MM.1S (cell line): ENCODE measurements at regions not wholly inside any gene's neighbourhood (a gene's known extent, or its start where the extent isn't known, plus 50 kb on each side); places are given as distances from the start of the nearest gene placed in this dataset.

ENCODE experiments used
- DNase-seq: peaks from one replicate; pipeline ENCODE4 v3.0.0-alpha.2; 2015
- H2AFZ ChIP-seq: fragments of 300-600 bp; sonication (generic); 2 replicates; pipeline ENCODE4 v1.6.0; 2016; ENCODE audit warnings: antibody characterized with exemption, low read length
- H3F3A ChIP-seq: fragments of 300-600 bp; sonication (generic); 2 replicates; pipeline ENCODE4 v1.6.1; 2016; ENCODE audit warnings: mild to moderate bottlenecking, antibody characterized with exemption, low read length, moderate library complexity, mixed read lengths; ENCODE audit not compliant: insufficient read depth
- H3K27ac ChIP-seq: fragments of 300-600 bp; sonication (generic); 2 replicates; pipeline ENCODE4 v1.5.1; 2016; ENCODE audit warnings: mild to moderate bottlenecking, low read length
- H3K27me3 ChIP-seq: fragments of 300-600 bp; sonication (generic); replicated peaks from 2 replicates; pipeline ENCODE4 v1.6.0; 2016; ENCODE audit warnings: low read length; ENCODE audit not compliant: insufficient read depth
- H3K36me3 ChIP-seq: fragments of 300-600 bp; sonication (generic); replicated peaks from 2 replicates; pipeline ENCODE4 v1.6.1; 2016; ENCODE audit warnings: mild to moderate bottlenecking, low read length, mixed read lengths; ENCODE audit not compliant: insufficient read depth
- H3K4me1 ChIP-seq: fragments of 300-600 bp; sonication (generic); 2 replicates; pipeline ENCODE4 v1.6.1; 2016; ENCODE audit warnings: low read length, mixed read lengths
- H3K4me2 ChIP-seq: fragments of 300-600 bp; sonication (generic); 2 replicates; pipeline ENCODE4 v1.6.0; 2016; ENCODE audit warnings: low read depth, low read length
- H3K4me3 ChIP-seq: fragments of 300-600 bp; sonication (generic); 2 replicates; pipeline ENCODE4 v1.5.1; 2016; ENCODE audit warnings: low read length, mixed read lengths
- H3K79me2 ChIP-seq: fragments of 300-600 bp; sonication (generic); 2 replicates; pipeline ENCODE4 v1.6.1; 2016; ENCODE audit warnings: mixed run types, low read length, mixed read lengths
- H3K9ac ChIP-seq: fragments of 300-600 bp; sonication (generic); 2 replicates; pipeline ENCODE4 v1.6.1; 2016; ENCODE audit warnings: low read length, mixed read lengths
- H3K9me2 ChIP-seq: fragments of 300-600 bp; sonication (generic); replicated peaks from 2 replicates; pipeline ENCODE4 v1.6.1; 2016; ENCODE audit warnings: mild to moderate bottlenecking, low read length, mixed read lengths; ENCODE audit not compliant: insufficient read depth
- H3K9me3 ChIP-seq: fragments of 300-600 bp; sonication (generic); replicated peaks from 2 replicates; pipeline ENCODE4 v1.6.1; 2016; ENCODE audit warnings: mild to moderate bottlenecking, low read length, mixed read lengths; ENCODE audit not compliant: insufficient read depth
- H4K20me1 ChIP-seq: fragments of 300-600 bp; sonication (generic); 2 replicates; pipeline ENCODE4 v1.6.1; 2016; ENCODE audit warnings: mild to moderate bottlenecking, low read length, moderate library complexity, mixed read lengths; ENCODE audit not compliant: insufficient read depth
- CTCF ChIP-seq: fragments of 300-600 bp; sonication (generic); IDR thresholded peaks from 2 replicates; pipeline ENCODE4 v1.5.1; 2016; ENCODE audit warnings: antibody characterized with exemption, low read length, mixed read lengths
- EZH2 ChIP-seq: fragments of 300-600 bp; sonication (generic); optimal IDR thresholded peaks from 2 replicates; pipeline ENCODE3; 2017; ENCODE audit warnings: low read depth, mild to moderate bottlenecking, antibody characterized with exemption, low read length, mixed read lengths
- EZH2phosphoT487 ChIP-seq: fragments of 300-600 bp; sonication (generic); IDR thresholded peaks from 2 replicates; pipeline ENCODE4 v1.6.1; 2018; ENCODE audit warnings: antibody characterized with exemption, low read length

DNA sequence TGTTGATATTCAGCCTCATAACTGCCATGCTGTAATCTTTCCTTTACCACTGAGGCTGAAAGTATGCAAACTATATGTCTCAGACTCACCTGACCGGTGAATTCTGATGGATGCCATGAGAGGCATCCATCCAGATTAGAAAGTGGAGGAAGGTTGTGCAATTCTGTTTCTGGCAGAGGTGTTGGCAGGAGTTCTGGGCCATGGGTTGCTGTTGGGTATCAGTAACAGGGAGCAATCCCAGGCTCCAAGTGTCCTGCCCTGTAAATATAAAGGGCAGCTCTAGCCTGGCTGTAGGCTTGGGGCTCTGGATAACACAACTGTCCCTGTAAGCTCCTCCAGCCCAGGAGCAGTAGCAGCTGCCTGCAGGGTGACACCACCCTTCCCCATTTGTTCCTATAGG lies 77.4 kb upstream of the ABCC4 start:
- Histone ChIP-seq H3K27me3 (no peaks in the 10 kb centered on the region), H3K4me3 (no peak overlapping the region), H3K79me2 (no peaks in the 10 kb centered on the region), H3K4me1 (no peaks in the 10 kb centered on the region), H3K36me3 (no peaks in the 10 kb centered on the region), H3K9me2 (no peaks in the 10 kb centered on the region), H3K27ac (no peak overlapping the region), H3K4me2 (no peak overlapping the region), H3K9me3 (no peaks in the 10 kb centered on the region), H3K9ac (no peak overlapping the region), H3F3A (no peaks in the 10 kb centered on the region), H2AFZ (no peak overlapping the region), H4K20me1 (no peaks in the 10 kb centered on the region)
- TF ChIP-seq EZH2 (no peak), EZH2phosphoT487 (no peak), CTCF (no peak)
- no peak for DNase-seq

GRCh38 chr13:95380468-95381211 lies 79.4 kb upstream of the ABCC4 start:
- Histone ChIP-seq H3K9me2 (no peaks in the 10 kb centered on the region), H3K9ac (no peak overlapping the region), H3K36me3 (no peaks in the 10 kb centered on the region), H3K4me1 (0 out of 2 replicates have a peak, but pooled peaks cover under 1% of the 10 kb centered on the region), H3K79me2 (no peaks in the 10 kb centered on the region), H3F3A (no peaks in the 10 kb centered on the region), H3K4me3 (no peak overlapping the region), H3K27me3 (no peaks in the 10 kb centered on the region), H3K9me3 (no peaks in the 10 kb centered on the region), H2AFZ (0 out of 2 replicates have a peak overlapping the region, but pooled peaks have one; percentile 29), H3K4me2 (peak overlapping the region; percentile 33), H3K27ac (no peak overlapping the region), H4K20me1 (no peaks in the 10 kb centered on the region)
- no peak for TF ChIP-seq EZH2
- TF ChIP-seq CTCF, result peak; percentile 74
- no peak for TF ChIP-seq EZH2phosphoT487
- peak; percentile 89 for DNase-seq

GRCh38 chr13:95381212-95381527 lies 79.9 kb upstream of the ABCC4 start:
- no peaks in the 10 kb centered on the region for H3K36me3 ChIP-seq
- H3K4me2 ChIP-seq, result peak overlapping the region; percentile 33; the same call in 1 of the 2 replicates
- no peaks in the 10 kb centered on the region for H3K9me3 ChIP-seq
- no peaks in the 10 kb centered on the region for H3K9me2 ChIP-seq
- H3F3A ChIP-seq, result no peaks in the 10 kb centered on the region
- no peak overlapping the region for H3K9ac ChIP-seq
- no peak for DNase-seq
- TF ChIP-seq CTCF (no peak), EZH2 (no peak), EZH2phosphoT487 (no peak)
- H4K20me1 ChIP-seq, result no peaks in the 10 kb centered on the region
- H3K4me1 ChIP-seq, result 0 out of 2 replicates have a peak, but pooled peaks cover 3% of the 10 kb centered on the region
- 0 out of 2 replicates have a peak overlapping the region, but pooled peaks have one; percentile 29 for H2AFZ ChIP-seq
- no peak overlapping the region for H3K27ac ChIP-seq
- H3K4me3 ChIP-seq, result no peak overlapping the region
- no peaks in the 10 kb centered on the region for H3K27me3 ChIP-seq
- no peaks in the 10 kb centered on the region for H3K79me2 ChIP-seq
